AG04450 (cell line): ENCODE measurements at regions not wholly inside any gene's neighbourhood (a gene's known extent, or its start where the extent isn't known, plus 50 kb on each side); places are given as distances from the start of the nearest gene placed in this dataset.

ENCODE experiments used
- CTCF ChIA-PET: fragments of 300-600, 350-600 bp; formaldehyde crosslinking; extraction: SDS; loops from one replicate; lab custom pipeline; 2022; ENCODE audit warnings: antibody characterized with exemption, inconsistent platforms; lab: Charles Lee
- POLR2A ChIA-PET: fragments of 350-600 bp; formaldehyde crosslinking; extraction: SDS; loops from one replicate; lab custom pipeline; 2021; ENCODE audit warnings: antibody characterized with exemption, inconsistent platforms; lab: Yijun Ruan, JAX
- DNase-seq: peaks from one replicate; pipeline ENCODE4 v3.0.0-alpha.2; 2011; ENCODE audit warnings: low read depth, low spot score
- H3K27ac ChIP-seq: one replicate; pipeline ENCODE4 v1.5.1; 2012; ENCODE audit warnings: low read depth, low read length, control low read depth
- H3K27me3 ChIP-seq: one replicate; pipeline ENCODE4 v1.6.0; 2012; ENCODE audit warnings: low read length; ENCODE audit not compliant: control insufficient read depth, insufficient read depth
- H3K4me3 ChIP-seq: 2 replicates; pipeline ENCODE4 v1.5.1; 2011; ENCODE audit warnings: mild to moderate bottlenecking, low read depth, low read length, control low read depth
- H3K9me3 ChIP-seq: 2 replicates; pipeline ENCODE4 v1.5.1; 2012; ENCODE audit warnings: low read length; ENCODE audit not compliant: control insufficient read depth, insufficient read depth
- CTCF ChIP-seq: IDR thresholded peaks from 2 replicates; pipeline ENCODE4 v1.5.1; 2011; ENCODE audit warnings: low read depth, low read length, control low read depth, inconsistent platforms

GRCh38 chr16:87114832-87115231, 202.4 kb downstream of the C16orf95 start:
- CTCF ChIA-PET: no interaction called here
- no peak for TF ChIP-seq CTCF
- H3K27ac ChIP-seq: no peak overlapping the region
- no peak for DNase-seq
- H3K9me3 ChIP-seq: no peaks in the 10 kb centered on the region
- POLR2A ChIA-PET: no interaction called here
- no peak overlapping the region for H3K4me3 ChIP-seq
- peaks cover 30% of the 10 kb centered on the region for H3K27me3 ChIP-seq

GRCh38 chr16:87115646-87116045, 201.5 kb downstream of the C16orf95 start:
- Histone ChIP-seq H3K27me3 (peaks cover 33% of the 10 kb centered on the region), H3K27ac (no peak overlapping the region), H3K4me3 (no peak overlapping the region), H3K9me3 (no peaks in the 10 kb centered on the region)
- TF ChIP-seq CTCF: no peak
- CTCF ChIA-PET: no interaction called here
- DNase-seq: no peak
- POLR2A ChIA-PET: no interaction called here

- CTCF ChIA-PET: no interaction called here
- Histone ChIP-seq H3K27me3 (peaks cover 32% of the 10 kb centered on the region), H3K9me3 (no peaks in the 10 kb centered on the region; the same call in 1 of the 2 replicates), H3K27ac (no peak overlapping the region), H3K4me3 (no peak overlapping the region)
- no peak for TF ChIP-seq CTCF
- POLR2A ChIA-PET: no interaction called here
- no peak for DNase-seq
Observed at GRCh38 chr16:87117936-87118335, 199.3 kb downstream of the C16orf95 start.

GRCh38 chr16:87119168-87119567, 198.0 kb downstream of the C16orf95 start:
- TF ChIP-seq CTCF: no peak
- ChIA-PET POLR2A (no interaction called here), CTCF (no interaction called here)
- Histone ChIP-seq H3K27ac (no peak overlapping the region), H3K4me3 (no peak overlapping the region), H3K27me3 (peaks cover 33% of the 10 kb centered on the region), H3K9me3 (peaks cover 9% of the 10 kb centered on the region)
- DNase-seq: no peak

GRCh38 chr16:87119748-87120147, 197.4 kb downstream of the C16orf95 start:
- CTCF ChIA-PET: no interaction called here
- H3K4me3 ChIP-seq: no peak overlapping the region
- peaks cover 32% of the 10 kb centered on the region for H3K27me3 ChIP-seq
- no peak for DNase-seq
- TF ChIP-seq CTCF: no peak
- POLR2A ChIA-PET: no interaction called here
- no peak overlapping the region for H3K27ac ChIP-seq
- peaks cover 9% of the 10 kb centered on the region for H3K9me3 ChIP-seq
